ENCODE measurements at regions not wholly inside any gene's neighbourhood (a gene's known extent, or its start where the extent isn't known, plus 50 kb on each side); places are given as distances from the start of the nearest gene placed in this dataset.
A peak's percentile ranks its signal among the peaks of the same experiment; 100 is the strongest.

DNA sequence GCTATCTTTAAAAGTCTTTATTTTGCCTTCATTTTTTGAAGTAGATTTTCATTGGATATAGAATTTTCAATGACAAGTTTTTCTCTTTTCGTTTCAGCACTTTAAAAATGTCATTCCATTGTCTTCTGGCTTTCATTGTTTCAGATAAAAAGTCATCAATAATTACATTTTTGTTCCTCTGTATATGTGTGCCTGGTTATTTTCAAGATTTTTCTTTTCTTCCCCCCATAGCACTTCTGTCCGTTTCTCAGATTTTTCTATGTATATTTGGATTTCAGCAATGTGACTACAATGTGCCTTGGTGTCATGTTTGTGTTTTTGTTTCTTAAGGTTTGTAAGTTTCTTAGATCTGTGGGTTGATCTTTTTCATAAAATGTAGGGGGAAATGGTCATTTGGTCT is 66.3 kb upstream of the HSD17B12 start:
- ChIA-PET CTCF (no interaction called here), POLR2A (no interaction called here)
- WGBS (ENCODE audit: insufficient coverage) = no CpG with 5 or more reads among the region's 2 CpGs
- Histone ChIP-seq H3K27me3 (replicated peaks in 2 of 5; ENCODE audit: control insufficient read depth in 4 of 5, insufficient read depth in 5 of 5, low read length in 4 of 5) (peaks cover 0 to 7% (median 3%) of the 10 kb centered on the region in 5 experiments), H3K9me3 (ENCODE audit: control extremely low read depth in 1 of 5, control insufficient read depth in 4 of 5, insufficient read depth in 2 of 5, low read depth in 1 of 5, low read length in 4 of 5) (peaks cover 0 to 16% (median 4%) of the 10 kb centered on the region in 5 experiments), H3K36me3 (ENCODE audit: control insufficient read depth in 4 of 4, insufficient read depth in 4 of 4, low read length in 3 of 4) (no peaks in the 10 kb centered on the region), H3K4me1 (ENCODE audit: control extremely low read depth in 1 of 4, control insufficient read depth in 4 of 4, insufficient read depth in 4 of 4, low read length in 3 of 4) (no peaks in the 10 kb centered on the region), H3K27ac (ENCODE audit: insufficient read depth in 1 of 2, low read depth in 1 of 2, low read length in 2 of 2, poor library complexity in 1 of 2, severe bottlenecking in 2 of 2) (no peak overlapping the region), H3K4me3 (ENCODE audit: control insufficient read depth in 1 of 7, extremely low read depth in 1 of 7, insufficient read depth in 4 of 7, low read depth in 2 of 7, low read length in 6 of 7) (no peak overlapping the region)
- DNase-seq = peak in 1 of 3 donors; percentile 6

DNA sequence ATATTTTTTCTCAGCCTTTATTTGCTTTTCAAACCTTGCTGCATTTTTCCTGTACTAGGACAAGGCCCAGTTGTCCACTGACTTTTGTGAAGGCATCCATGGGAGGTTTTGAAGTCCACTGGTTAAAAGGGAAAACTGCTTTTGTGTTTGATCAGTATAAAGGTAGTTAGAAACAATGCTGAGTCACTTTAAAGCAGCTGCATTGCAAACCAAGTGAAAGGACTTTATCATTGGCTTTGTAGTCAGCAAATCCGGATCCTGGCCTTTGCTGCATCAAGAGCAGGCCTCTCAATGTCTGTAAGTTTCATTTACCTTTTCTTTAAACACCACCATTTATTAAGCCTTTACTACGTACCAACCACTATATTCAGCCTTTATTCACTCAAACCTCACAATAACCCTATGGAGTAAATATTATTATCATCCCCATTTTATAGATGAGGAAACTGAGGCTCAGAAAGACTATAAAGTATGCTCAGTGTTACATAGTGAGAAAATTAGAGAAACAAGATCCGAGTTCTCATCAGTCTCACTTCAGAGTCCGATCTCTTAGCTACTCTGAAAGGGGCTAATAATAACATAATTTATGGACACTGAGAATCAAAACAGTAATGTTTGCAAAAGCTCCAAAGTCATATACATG is 60.6 kb upstream of the HSD17B12 start:
- H3K36me3 ChIP-seq (ENCODE audit: control insufficient read depth in 4 of 4, insufficient read depth in 4 of 4, low read length in 3 of 4) = no peaks in the 10 kb centered on the region
- CTCF ChIA-PET = interaction anchor here (1.0 to 1.3 kb wide), 2 partner anchors 11 to 12 kb away, joined by 3 to 5 read pairs; no protein-coding TSS in a partner anchor
- H3K4me3 ChIP-seq (ENCODE audit: control insufficient read depth in 1 of 7, extremely low read depth in 1 of 7, insufficient read depth in 4 of 7, low read depth in 2 of 7, low read length in 6 of 7) = no peak overlapping the region
- H3K9me3 ChIP-seq (ENCODE audit: control extremely low read depth in 1 of 5, control insufficient read depth in 4 of 5, insufficient read depth in 2 of 5, low read depth in 1 of 5, low read length in 4 of 5) = peaks cover 0 to 5% (median 2%) of the 10 kb centered on the region in 5 experiments
- no peak overlapping the region for H3K27ac ChIP-seq (ENCODE audit: insufficient read depth in 1 of 2, low read depth in 1 of 2, low read length in 2 of 2, poor library complexity in 1 of 2, severe bottlenecking in 2 of 2)
- POLR2A ChIA-PET = no interaction called here
- no peaks in the 10 kb centered on the region for H3K4me1 ChIP-seq (ENCODE audit: control extremely low read depth in 1 of 4, control insufficient read depth in 4 of 4, insufficient read depth in 4 of 4, low read length in 3 of 4)
- H3K27me3 ChIP-seq (replicated peaks in 2 of 5; ENCODE audit: control insufficient read depth in 4 of 5, insufficient read depth in 5 of 5, low read length in 4 of 5) = peaks cover 1 to 28% (median 13%) of the 10 kb centered on the region in 5 experiments
- no peak for DNase-seq
- 79% methylated on average over 2 of the region's 4 CpGs for WGBS (ENCODE audit: insufficient coverage)

DNA sequence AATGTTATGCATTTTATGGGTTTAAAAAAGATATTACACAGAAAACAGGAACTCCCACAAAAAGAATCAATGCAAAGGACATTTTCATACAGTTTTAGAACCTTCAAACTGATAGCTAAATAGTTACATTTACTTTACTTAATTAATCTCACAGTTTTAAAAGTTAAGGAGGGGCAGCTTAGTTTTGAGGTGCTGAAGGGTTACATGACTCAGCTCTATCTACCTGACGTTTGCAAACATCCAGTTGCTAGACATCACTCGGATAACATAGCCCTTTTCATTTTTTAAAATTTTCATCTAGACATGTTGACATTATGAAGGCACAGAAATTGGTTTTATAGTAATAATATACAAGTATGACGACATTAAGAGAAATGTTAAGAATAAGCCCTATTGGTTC is 53.7 kb upstream of the HSD17B12 start:
- CTCF ChIA-PET = interaction anchor here (1.3 kb wide), 1 partner anchor 10 kb away, joined by 7 read pairs; no protein-coding TSS in a partner anchor
- H3K36me3 ChIP-seq (ENCODE audit: control insufficient read depth in 4 of 4, insufficient read depth in 4 of 4, low read length in 3 of 4) = no peaks in the 10 kb centered on the region
- peaks cover 7 to 66% (median 32%) of the 10 kb centered on the region in 5 experiments for H3K27me3 ChIP-seq (replicated peaks in 2 of 5; ENCODE audit: control insufficient read depth in 4 of 5, insufficient read depth in 5 of 5, low read length in 4 of 5)
- H3K27ac ChIP-seq (ENCODE audit: insufficient read depth in 1 of 2, low read depth in 1 of 2, low read length in 2 of 2, poor library complexity in 1 of 2, severe bottlenecking in 2 of 2) = no peak overlapping the region
- no peaks in the 10 kb centered on the region for H3K4me1 ChIP-seq (ENCODE audit: control extremely low read depth in 1 of 4, control insufficient read depth in 4 of 4, insufficient read depth in 4 of 4, low read length in 3 of 4)
- WGBS (ENCODE audit: insufficient coverage) = no CpG with 5 or more reads among the region's 3 CpGs
- peaks cover 0 to 1% (median 0%) of the 10 kb centered on the region in 5 experiments for H3K9me3 ChIP-seq (ENCODE audit: control extremely low read depth in 1 of 5, control insufficient read depth in 4 of 5, insufficient read depth in 2 of 5, low read depth in 1 of 5, low read length in 4 of 5)
- no peak overlapping the region for H3K4me3 ChIP-seq (ENCODE audit: control insufficient read depth in 1 of 7, extremely low read depth in 1 of 7, insufficient read depth in 4 of 7, low read depth in 2 of 7, low read length in 6 of 7)
- no peak for DNase-seq
- POLR2A ChIA-PET = no interaction called here

All from common myeloid progenitor, CD34-positive (primary cell).